ENCODE measurements at regions not wholly inside any gene's neighbourhood (a gene's known extent, or its start where the extent isn't known, plus 50 kb on each side); places are given as distances from the start of the nearest gene placed in this dataset.

DNA sequence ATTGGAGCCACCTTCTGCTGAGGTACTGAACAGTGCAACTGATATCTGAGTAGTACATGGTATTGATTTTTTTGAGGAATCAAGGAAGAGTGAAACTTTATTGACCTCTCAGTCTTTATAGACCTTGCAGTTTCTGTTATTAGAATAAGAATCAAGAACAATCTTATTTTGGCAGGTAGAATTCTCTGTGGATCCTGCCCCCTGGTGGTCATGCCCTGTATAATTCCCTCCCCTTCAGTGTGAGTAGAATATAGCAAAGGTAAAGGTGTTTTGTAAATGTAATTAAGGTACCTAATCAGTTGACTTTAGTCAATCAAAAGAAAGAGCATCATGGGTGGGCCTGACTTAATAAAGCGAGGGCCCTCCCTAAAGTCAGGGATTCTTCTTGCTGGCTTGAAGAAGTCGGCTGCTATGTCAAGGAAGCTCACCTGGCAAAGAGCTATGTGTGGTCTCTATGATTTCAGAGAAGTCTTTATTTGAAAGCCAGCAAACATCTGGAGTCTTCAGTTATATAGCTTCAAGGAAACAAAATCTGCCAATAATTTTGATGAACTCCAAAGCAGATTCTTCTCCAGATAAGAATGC lies 142.8 kb downstream of the LSM5 start:
- peak in 1 of 4 experiments; percentile 7 for DNase-seq (ENCODE audit: low read depth in 4 of 4, low spot score in 1 of 4)

DNA sequence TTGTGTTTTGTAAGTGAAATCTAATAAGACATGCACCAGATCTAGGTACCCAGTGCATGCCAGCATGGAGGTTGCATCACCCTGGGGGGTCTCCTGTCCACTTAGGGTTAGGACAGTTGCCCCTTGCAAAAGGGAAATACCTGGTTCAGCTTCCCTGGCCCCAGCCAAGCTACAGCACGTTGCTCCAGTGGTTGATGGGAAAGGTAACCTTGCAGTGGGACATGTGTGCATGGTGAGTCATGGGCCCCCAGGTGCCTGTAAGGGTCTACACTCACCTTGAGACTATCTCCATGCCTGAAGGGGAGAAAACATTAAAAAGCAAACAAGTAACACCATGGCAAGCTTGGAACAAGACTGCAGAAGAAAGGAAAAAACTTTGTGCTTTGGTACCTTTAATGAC lies 143.9 kb downstream of the LSM5 start:
- DNase-seq (ENCODE audit: low read depth in 4 of 4, low spot score in 1 of 4) = no peak

DNA sequence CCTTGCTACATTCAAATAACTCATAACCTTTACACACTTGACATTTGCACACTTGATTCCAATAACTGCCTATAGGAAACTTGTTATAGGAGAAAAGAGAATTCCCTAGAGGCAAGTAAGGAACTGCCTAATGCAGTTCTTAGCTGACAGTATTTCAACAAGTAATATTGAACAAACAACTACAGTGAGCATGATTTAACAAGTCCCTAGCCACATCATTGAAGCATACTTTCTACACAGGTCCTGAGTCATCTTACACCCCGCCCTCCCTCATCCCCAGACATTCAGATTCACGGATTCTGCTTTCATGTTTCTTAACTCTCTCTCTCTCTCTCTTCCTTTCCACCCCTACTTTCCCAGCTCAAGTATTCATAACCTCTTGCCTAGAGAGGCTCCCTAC lies 153.5 kb downstream of the LSM5 start:
- no peak for DNase-seq (ENCODE audit: low read depth in 4 of 4, low spot score in 1 of 4)

DNA sequence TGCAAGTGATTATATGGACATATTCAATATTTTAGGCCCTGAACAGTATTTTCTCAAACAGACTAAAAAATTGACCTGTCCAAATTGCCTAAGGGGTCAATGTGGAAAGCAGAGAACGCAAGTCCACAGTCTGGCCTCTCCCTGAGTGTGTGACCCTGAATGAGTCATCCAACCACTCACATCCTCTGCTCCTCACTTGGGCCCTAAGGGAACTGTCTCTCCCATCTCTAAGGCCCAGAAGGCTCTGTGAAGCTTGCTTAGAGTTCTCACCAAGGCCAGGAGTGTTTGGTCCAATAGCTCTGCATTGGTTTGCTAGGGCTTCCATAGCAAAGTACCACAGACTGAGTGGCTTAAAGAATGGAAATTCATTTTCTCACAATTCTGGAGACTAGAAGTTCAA lies 155.1 kb downstream of the LSM5 start:
- DNase-seq (ENCODE audit: low read depth in 4 of 4, low spot score in 1 of 4) = no peak

DNA sequence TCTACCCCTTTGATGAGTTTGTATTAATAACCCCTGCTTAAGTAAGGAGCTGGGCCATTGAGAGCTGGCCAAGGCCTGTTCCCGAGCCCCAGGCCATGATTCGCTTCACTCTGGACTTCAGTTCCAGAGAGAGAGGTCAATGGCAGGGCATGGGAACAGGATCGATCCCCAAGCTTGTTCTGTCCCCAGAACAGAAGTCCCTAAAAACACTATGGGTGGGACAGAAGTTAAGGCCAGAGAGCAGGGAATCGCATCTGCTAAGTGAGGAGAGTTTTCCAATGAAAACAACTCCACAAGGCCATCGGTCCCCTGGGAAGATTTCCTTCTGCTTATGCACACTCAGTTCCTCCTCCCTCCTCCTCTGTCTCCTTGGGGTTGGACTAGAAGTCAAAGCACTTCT lies 159.6 kb downstream of the LSM5 start:
- no peak for DNase-seq (ENCODE audit: low read depth in 4 of 4, low spot score in 1 of 4)

DNA sequence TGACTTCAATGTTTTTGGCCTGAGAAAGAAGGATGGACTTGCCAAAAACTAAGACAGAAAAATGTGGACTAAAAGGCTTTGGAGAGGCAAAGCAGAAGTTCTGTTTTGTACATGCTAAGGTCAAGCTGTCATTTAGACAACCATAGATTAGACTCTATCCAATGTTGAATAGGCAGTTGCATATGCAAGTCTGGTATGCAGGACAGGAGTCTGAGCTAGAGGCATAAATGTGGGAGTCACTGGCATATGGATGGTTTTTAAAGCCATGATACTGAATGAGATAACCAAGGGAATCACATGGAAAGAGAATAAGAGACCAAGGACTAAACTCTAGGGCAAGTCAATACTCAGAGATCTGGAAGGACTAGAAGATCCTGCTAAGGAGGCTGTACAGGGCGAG lies 164.1 kb downstream of the LSM5 start:
- DNase-seq (ENCODE audit: low read depth in 4 of 4, low spot score in 1 of 4) = no peak

DNA sequence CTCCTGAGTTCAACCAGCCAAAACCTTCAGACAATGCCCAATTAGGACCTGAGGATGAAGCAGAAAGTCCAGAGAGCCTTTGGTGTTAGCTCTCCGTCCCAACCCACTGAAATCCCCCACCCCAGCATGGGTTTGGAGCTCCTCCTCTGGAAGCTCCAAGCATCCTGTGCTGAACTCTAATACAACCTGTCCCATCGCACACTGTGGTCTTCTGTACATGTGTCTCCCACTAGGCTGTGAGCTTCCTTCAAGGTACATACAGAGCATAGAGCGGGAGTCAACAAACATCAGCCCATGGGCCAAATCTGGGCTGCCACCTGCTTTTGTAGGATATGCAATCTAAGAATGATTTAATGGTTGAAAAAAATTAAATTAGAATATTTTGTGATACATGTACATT lies 166.5 kb downstream of the LSM5 start:
- no peak for DNase-seq (ENCODE audit: low read depth in 4 of 4, low spot score in 1 of 4)

DNA sequence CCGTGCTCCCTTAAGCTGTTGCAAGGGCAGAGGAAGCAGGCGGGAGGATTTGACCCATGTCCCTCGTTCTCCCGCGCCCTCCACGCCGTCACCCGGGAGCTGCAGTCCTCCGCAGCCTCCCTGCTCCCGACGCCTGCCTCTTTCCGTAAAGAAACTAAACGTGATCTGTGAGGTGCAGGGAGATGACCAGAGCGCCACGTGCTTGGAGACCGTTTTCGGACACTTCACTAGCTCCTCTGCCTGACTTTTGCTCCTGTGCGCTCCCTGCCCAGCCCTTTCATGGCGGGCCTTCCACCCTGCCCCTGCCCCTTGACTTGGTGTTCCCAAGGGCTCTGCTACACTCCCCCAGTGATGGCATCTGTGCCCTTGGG lies 171.2 kb downstream of the LSM5 start:
- DNase-seq (ENCODE audit: low read depth in 4 of 4, low spot score in 1 of 4) = no peak

DNA sequence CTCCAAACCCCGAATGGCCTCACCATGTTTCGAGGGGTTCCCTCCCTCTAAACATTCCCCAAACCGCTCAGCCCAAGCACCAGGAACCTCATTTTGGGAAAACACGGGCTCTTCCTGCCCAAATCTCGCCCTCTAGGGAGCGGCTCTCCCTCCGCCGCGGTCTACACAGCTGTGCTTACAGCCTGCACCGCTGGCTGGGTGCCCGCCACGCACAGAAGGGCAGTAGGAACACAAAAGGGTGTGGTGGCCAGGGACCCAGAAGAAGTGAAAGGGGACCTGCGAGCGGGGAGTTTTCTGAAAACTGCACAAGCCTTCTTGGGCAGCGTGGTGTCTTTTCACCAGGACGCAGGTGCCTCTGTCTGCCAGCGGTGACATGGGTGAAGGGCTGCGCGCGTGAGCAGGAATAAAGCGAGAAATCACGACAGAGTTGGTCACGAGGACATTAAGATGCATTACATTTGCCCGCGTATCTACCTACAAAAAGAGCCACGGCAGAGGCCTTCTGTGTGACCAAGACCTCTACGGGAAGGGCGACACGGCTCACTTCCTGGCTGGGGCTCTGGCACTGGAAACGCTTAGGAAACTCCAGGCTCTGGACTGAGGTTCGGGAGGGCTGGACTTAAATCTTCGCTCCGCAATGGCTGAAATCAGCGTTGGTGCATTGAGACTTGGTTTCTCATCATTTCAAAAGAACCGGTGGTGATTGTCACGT lies 171.7 kb downstream of the LSM5 start:
- DNase-seq (ENCODE audit: low read depth in 4 of 4, low spot score in 1 of 4) = no peak

DNA sequence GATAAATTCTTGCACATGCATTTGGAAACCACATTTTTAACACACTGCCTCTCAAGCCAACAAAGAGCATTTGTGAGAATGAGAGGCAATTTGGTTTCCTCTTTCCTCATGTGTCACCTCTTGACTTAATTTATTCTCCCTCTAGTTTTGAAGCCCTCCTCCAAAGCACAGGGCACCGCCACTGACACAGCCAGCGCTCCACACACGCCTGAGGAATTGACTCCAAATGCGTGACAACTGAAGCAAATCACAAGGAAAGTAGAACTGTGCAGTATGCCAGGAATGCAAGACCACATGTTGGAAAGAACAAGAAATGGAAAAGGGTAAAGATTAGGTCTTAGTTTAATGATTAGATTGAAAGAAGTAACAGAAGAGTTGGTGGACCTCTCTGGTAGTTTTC lies 173.3 kb downstream of the LSM5 start:
- DNase-seq (ENCODE audit: low read depth in 4 of 4, low spot score in 1 of 4) = no peak

DNA sequence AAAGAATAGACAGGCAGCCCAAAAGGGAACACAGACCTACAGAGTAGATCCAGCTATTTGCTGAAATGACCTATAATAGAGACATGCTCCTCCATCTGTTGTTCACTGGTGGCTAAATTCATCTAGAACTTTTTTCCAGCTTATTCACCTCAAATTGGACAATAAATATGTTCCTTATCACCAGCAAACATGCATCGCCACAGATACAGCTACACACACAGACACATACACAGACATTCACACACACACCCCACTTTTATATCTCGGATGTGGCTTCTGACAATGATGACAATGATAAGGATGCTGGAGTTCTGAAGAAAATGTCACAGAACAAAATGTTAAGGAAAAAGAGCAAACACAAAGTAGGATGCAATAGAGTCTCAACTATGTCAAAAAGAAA lies 175.4 kb downstream of the LSM5 start:
- DNase-seq (ENCODE audit: low read depth in 4 of 4, low spot score in 1 of 4) = no peak

DNA sequence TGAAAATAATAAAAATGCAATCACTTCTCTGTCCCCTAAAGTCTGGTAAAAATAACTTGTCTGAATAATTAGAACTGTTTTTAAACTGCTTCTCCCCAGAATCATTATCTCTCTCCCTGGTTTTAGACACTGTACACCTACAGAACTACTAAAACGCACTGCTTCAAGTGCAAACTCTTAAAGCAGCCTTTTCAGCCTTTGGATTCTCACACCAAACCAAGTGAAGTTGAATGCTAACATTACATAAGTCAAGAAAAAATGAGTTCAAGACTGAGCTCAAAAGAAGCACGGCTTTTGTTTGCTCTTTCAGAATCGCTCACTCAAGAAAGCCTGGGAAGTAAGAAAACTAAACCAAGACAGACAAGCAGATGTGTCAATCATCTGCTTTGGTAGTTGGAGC lies 188.8 kb downstream of the LSM5 start:
- no peak for DNase-seq (ENCODE audit: low read depth in 4 of 4, low spot score in 1 of 4)

DNA sequence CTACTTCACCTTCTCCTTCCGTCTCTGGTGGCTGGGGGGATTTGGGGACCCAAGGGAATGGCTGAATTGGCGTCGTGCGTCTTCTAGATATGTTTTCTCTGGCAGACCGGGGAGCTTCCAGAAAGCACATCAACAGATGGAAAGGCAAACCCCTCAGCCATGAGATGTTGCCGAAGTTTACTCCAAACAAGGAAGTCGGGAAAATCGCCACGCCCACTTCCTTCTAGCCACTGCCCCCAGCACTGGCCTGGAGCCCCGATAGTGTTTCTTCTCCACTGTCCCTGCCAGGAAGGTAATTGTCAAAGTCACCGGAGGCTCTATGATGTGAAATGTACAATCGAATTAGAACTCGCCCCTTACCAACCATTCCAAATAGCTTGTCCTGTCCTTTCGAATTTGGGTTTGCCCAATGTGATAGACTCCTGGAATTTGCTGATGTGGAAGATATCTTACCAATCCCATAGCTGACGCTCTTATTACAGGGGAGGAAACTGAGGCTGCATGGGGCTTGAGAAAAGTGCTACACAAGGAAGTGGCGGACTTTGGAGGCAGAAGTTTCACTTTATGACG lies 191.0 kb downstream of the LSM5 start:
- no peak for DNase-seq (ENCODE audit: low read depth in 4 of 4, low spot score in 1 of 4)

DNA sequence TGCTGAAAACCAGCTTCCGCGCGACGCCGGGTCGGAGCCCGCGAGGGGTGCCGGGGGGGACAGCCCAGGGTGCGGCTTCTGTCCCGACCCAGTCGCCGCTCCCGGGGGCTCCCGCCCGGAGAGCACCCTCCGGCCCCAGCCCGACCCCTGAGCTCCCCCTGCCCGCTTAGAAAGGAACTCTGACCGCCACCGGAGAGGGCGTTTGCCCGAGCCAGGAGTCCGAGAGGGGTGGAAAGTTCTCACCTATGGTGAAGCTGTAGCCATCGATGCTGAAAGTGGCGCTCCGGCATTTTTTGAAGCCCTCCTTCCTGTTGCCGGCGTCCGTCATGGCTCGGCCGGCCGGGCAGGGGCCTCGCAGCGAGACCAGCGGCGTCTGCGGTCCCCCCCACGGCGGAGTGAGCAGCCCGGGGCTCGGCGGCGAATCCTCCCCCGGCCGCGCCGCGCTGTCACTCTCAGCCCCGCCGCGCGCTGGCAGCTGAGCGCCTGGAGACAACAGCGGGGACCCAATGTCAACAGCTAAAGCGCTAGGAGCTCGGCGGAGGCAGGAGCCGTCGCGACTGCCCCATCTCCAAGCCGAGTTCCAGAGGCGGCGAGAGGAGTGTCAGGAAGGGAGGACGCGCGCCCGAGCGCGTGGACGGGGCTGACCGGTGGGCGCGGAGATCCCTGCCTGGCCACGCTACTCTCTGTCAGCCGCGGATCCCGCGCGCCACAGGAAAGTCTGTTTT lies 191.6 kb downstream of the LSM5 start:
- DNase-seq (ENCODE audit: low read depth in 4 of 4, low spot score in 1 of 4) = no peak

DNA sequence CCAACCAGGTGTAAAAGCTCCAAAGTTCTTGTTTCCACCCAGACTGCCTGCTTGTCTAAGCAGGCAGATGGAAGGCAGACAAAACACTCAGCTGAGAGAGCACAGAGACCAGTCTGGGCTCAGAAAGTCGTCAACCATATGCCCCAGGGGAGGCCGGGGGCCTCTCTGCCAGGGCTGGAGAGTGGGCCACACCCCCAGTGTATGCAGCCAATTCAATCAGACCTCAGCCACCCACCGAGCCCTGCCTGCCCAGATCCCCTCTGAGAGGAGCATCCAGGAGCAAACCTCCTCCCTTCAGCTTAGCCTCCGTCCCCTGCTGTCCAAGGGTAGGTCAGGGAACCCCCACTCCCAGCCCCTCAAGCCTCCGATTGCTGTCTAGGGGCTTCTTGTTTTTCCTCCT lies 196.3 kb downstream of the LSM5 start:
- DNase-seq (ENCODE audit: low read depth in 4 of 4, low spot score in 1 of 4) = no peak

DNA sequence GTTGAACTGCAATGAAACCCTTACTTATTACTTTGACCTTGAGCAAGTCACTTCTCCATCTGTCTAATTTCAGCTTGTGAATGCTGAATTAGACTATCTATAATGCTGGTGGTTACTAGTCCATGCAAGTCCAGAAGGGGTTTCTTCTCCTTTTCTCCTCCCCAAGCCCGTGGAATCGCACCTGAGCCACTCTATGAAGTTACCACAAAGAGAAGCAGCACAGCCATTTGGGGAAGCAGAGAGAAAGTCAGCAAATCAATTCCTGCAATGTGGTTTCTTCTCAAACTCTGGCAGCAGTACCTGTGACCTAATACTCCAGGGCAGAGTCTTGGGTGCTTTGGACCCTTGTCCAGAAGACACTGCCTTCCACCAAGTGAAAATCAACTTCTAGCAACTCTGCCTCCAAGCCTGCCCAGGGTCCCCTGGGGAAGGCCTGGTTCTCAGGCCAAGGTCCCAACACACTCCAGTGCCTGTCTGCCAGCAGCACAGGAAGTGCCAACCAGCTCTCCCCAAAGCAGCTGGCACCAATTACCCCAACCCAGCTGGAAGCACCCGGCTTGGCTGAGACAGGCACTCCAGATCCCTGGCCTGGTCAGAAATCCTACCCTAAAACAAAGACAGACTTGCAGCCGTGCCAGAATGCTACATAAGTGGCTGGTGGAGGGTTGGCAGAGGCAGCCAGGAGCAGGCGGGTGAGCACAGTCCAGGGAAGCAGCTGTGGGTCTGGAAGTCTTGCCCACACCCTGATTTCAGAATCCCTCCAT lies 200.3 kb downstream of the LSM5 start:
- DNase-seq (ENCODE audit: low read depth in 4 of 4, low spot score in 1 of 4) = no peak

DNA sequence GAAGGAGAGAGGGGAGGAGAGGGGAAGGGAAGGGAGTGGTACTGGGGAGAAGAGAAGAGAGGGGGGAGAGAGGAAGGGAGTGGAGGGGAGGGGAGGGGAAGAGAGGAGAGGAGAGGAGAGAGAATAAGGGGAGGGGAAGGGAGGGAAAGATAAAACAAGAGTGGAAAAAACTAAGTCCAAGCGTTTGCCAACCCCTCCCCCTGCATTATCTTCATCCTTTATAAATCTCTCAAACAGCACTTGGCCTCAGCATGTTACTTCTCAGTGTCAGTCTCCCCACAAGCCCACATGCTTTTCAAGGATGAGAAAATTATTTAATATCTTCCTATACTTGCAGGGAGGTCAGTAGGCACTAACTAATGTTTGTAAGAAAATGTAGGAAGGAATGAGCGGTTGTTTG lies 204.5 kb downstream of the LSM5 start:
- no peak for DNase-seq (ENCODE audit: low read depth in 4 of 4, low spot score in 1 of 4)

DNA sequence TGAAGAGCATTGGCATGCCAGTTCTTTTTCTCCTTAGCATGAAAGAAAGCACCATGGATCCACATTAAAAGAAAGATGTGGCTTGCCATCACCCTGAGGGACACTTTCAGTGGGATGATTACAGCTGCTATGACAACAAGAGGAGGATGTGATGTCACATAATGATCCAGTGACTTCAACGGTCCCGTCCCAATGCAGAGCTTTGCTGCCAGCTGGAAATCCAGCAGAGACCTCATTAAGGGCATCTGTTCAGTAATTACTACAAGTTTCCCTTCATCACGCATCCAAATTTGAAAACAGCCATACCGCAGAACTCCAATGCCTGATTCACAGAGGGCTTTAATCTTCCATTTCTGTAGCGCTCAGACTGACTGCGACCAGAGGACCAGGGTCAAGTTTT lies 206.6 kb downstream of the LSM5 start:
- no peak for DNase-seq (ENCODE audit: low read depth in 4 of 4, low spot score in 1 of 4)

DNA sequence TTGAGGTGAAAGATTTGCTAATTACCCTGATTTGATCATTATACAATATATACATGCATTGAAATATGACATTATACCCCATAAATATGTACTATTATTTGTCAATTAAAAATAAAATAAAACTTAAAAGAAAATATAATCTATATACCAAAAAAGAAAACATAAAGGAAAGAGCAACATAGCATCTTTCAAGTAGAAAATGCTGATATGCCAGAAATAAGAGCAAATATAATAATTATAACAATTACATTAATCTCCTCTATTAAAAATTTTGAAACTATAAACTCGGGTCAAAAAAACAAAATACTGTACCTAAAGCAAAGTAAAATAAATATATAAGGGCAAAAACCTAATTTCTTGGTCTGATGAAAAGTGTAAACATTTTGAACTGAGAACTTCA lies 209.3 kb upstream of the PDE1C start:
- no peak for DNase-seq (ENCODE audit: low read depth in 4 of 4, low spot score in 1 of 4)

DNA sequence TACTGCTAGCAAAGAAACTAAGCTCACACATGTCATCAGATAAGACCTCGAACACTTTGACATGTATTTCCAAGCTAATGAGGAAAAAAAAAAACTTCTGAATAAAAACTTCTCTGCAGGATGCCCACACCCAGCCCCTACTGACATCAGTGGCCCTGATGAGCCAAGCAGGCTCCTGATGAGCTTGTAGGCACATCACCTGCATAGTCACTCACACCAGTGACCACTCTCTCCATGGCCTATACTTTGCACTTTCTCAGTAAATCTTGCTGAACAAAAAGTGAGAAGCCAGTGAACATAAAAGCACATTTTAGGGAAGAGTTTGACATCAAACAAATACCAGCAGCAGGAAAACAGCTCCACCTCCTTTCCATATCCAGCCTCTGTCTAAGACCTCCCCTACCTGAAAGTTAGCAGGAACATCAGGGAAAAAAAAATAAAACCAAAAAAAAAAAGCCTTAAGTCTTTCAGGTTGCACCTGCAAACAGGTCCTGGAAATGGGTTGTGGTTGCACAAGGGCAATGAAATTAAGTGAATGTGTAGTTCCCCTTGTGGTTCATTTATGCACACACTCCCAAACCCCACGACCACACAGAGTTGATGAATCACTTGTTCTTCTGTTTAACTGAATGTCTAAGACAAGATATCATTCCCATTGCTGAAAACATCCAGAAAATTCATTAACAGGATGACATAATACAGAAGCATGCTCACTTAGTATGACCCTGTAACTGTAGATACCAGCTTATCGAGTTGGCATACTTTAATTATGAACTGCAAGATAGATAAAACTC lies 205.2 kb upstream of the PDE1C start:
- DNase-seq (ENCODE audit: low read depth in 4 of 4, low spot score in 1 of 4) = no peak

DNA sequence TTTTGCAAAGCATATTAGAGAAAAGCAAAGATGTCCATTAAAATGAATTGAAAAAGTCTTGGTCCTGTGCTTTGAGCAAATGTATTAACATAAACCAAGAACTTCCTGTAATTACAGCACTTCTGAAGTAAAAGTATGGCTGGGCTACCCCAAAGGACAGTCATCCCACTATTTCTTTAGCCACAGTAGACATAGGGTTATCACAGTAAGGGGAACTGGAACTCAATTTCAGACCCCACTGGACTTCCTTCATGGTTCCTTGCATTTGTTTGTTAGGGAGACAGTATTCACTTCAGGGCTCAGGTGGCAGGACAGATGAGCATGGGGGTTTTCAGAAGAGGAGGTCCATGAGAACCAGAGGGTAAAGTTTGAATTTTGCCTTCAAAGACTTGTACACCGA lies 203.1 kb upstream of the PDE1C start:
- DNase-seq (ENCODE audit: low read depth in 4 of 4, low spot score in 1 of 4) = no peak
